IPS DF 19.7 (cell line): ENCODE measurements at regions not wholly inside any gene's neighbourhood (a gene's known extent, or its start where the extent isn't known, plus 50 kb on each side); places are given as distances from the start of the nearest gene placed in this dataset.

Source experiments
- DNase-seq: peaks from one replicate; pipeline ENCODE4 v3.0.0-alpha.2; 2013; ENCODE audit warnings: low read depth, low spot score

DNA sequence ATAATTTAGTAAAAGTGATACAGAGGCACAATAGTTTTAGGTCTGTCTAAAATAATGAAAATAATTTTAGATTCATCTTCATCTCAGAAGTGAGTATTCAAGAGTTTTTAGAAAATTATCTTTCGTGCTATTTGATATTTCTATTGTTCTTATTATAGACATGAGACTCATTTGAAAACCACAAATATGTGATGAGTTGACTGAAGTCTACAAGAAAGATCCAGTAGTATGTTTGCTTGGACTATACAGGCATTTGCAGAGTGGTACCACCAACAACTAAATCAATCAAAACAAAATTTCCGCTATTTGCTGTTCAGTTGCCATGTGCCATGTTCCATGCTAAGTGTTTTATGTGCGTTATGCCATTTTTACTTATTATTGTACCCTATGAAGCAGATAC lies 1318.5 kb downstream of the STIM2 start:
- DNase-seq, result no peak

DNA sequence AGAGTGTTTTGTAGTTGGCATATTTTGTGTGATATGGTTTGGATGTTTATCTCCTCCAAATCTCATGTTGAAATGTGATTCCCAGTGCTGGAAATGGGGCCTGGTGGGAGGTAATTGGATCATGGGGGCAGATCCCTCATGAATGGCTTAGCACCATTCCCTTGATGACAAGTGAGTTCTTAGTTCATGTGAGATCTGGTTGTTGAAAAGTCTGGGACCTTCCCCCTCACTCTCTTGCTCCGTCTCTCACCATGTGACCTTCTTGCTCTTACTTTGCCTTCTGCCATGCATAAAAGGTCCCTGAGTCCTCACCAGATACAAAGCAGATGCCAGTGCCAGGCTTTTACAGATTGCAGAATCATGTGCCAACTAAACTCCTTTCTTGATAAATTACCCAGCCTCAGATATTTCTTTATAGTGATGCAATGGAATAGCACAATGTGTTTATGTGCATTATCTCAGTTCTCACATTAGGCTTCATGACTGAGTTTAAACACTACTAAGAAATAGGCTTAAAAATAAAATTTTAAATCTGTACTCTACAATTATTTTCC lies 1348.8 kb downstream of the STIM2 start:
- DNase-seq, result no peak

DNA sequence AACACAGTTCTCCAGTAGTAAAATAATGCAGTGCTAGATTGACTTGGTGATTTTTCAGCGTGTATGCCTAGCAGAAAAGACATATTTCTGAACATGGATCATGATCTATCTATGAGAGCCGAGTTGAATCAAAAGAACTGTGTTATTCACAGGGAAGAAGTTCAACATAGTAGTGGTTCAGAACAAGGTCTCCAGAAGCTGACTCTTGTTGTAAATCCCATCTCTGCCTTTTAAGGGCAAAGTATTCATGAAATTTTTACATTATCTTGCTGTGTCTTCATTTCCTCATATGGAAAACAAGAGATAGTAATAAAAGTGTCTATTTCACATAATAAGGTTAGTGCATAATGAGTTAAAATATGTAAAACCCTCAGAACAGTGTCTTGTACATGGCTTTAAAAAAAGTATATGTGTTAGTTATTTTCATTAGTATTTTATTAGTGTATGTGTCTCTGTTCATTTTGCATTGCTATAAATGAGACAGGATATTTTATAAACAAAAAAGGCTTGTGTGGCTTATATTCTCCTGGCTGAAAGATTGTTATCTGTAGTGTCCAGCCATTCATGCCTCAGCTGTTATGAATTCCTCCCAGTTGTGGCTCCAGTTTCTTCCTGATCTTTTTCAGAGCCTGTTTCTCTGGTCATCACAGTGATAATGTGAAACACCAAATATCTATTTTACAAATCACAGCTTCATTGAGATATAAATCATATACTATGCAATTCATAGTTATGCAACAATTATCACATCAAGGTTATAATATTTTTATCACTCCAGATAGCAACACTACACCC lies 1351.2 kb downstream of the STIM2 start:
- DNase-seq, result no peak

DNA sequence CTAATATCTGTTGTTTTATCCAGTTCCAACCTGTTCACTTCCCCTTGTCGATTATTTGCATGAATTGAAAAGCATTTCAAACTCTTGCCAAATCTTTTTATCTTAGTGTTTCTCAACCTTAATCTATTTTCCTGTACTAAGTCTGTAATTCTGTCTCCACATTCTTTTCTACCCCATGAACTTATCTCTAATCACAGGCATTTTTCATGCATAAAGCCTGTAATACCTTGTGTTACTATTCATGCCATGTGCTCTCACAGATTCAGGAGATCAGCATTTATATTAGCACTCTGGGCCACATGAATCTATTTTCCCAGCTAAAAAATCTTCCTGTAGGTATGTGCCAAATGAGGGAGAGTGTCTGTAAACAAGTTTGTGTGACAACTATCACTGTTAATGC lies 1360.9 kb downstream of the STIM2 start:
- no peak for DNase-seq

DNA sequence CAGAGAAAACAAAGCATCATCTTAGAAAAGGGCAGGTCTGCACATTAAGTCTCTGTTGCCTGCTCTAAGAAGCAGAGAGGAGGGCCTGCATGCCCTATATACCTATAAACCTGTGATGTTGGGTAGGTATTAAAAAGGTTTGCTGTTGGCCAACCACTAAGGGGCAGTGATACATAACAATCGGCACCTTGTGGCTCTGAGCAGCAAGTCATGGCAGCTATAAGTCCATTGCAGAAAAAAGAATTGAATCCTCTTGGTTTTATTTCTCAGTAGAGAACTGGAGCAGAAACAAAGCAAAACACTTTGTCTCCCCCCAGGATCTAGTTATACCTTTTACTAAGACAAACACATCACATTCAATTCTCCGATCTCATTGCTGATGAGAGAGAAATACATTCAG lies 1364.4 kb downstream of the STIM2 start:
- DNase-seq, result peak; percentile 35

DNA sequence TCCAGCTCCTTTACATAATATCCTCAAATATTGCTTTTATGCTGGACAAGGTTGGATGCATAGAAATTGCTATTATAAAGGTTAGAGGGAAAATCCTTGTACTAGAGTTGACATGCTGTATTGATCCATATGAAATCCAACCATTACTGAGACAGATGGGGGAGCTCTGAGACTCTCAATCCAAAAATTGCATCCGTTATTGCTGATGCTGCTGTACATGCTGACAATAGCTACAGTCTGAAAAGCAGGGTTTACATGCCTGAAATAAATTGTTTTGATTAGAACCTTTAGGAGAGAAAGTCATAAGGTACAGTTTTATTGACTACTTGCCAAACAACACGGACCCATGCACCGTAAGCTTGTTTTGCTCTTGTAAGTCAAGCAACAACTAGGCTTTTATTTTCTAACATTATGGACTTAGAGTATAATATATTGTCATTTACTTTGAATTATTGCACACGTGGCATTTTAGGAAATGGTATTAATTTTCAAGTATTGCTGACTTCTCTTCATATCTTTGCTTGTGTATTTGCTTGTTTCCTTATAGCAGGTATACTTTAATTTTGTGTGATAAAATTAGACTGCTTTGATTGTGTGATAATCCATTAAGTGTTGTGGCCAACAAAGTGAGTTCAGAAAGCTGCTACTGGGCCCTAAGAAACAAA lies 1365.2 kb downstream of the STIM2 start:
- DNase-seq, result no peak

DNA sequence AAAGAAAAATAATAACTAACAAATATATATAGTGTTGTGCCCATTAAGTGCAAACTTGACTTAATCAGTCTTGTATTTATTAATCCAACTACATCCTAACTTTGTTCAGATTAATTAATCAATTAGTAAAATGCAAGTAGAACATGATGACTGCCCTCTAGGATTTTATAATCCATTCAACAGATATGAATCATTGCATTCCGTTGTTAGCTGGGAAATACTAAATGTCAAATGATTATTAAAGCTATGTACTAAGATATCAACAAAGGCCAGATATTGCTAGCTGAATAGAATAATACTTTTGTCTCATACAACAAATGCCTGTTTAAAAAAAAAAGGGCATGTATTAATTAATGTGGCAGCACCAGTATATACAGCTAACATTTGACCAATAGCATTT lies 1366.3 kb downstream of the STIM2 start:
- no peak for DNase-seq

DNA sequence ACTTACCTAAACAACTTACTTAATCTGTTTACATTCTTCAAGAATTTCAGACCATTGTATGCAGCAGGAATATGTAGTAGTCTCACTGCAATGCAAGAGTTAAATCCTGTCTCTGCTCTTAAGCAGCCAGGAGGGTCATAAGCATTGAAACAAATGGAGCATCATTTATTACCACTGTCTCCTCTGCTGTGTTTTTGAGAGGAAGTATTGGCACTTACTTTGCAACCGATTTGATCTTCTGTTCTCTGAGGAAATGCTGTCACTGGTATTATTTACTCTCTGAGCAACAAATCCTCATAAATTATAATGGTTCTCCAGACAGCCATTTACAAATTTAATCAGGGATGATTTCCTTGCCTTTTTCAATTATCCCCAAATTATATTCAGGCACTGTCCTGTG lies 1367.1 kb downstream of the STIM2 start:
- no peak for DNase-seq

DNA sequence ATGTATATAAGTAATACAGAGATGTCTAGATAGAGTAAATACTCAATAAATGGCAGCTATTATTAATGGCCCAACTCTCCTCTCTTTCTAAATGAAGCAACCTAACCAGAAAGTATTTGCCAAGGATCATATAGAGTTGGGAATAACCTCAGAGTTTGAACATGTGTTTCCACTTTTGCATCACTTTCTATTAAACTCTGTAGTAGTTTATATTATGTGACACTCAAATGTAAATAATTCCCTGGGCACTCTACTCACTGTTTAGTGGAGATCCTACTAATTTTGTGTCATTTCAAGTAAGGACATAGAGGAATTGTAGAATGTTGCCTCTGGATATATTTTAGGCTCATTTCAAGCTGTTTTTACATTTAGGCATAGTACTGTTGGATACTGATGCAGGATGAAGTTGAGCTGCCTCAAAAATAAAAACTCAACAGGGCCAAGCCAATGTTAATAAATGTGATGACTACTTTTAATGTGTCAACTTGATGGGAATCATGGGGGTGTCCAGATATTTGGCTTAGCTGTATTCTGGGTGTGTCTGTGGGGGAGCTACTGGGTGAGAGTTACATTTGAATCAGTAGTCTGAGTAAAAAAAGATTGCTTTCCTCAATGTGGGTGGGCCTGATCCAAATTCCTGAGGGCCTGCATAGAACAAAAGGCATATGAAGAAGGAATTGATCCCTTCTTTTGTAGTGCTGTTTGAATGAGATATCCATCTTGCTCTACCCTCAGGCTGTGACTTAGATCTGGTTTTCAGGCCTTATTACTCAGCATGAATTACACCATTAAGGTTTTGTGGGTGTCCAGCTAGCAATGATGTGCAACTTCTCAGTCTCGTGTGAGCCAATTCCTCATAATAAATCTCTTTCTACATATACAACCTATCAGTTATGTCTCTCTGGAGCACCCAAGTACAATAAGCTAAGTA lies 1368.2 kb downstream of the STIM2 start:
- no peak for DNase-seq

DNA sequence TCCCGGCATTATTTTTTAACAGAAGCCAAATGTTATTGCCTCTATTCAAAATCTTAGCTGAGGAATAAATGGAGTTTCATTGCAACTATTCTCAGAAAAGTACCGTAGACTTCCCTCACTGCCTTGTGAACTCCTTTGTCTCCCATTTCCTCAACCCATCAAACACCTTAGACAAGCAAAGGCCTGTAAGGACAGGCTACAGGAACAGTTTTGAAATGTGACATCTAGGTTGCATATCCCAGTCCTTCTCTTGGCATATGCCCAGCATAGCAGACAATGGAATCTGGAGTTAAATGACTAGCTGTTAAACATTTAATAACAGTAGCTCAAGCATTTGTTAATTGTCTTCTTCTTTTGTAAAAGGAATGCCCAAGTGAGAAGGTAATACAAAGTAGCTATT lies 1371.7 kb downstream of the STIM2 start:
- no peak for DNase-seq

DNA sequence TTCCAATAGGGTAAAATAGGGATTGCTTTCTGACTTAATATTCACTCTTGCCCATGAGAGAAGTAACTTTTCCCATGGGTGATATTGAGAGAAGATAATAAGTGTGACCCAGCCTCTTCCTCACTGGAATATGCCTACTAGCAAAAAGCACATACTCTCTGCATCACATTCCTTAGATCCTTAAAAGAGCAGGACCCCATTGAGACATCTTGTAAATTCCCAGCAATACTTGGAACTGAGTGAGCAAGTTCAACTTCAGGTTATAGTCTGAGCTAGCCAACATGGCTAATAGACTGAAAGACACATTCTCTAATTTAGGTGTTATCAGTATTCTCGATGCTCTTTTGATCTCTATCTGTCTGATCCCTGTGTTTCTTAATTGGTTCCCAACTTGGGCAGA lies 1372.3 kb downstream of the STIM2 start:
- DNase-seq, result no peak

DNA sequence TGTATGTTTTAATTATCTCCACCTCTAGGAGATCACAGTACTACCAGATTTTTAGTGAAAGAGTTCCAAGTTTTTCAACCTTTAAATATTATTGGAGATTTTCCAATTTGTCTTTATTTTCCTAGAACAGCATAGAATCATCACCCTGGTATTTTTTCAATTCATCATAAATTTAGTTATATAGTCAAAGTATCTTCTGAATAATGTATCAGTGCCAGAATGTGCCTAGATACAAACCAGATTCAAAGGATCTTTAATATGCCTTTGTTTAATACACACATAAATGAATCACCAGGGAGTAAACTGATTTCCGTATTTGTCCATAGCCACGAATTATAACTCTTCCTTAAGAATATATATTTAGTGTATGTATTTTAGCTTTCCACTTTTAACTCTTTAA lies 1373.1 kb downstream of the STIM2 start:
- DNase-seq, result no peak

DNA sequence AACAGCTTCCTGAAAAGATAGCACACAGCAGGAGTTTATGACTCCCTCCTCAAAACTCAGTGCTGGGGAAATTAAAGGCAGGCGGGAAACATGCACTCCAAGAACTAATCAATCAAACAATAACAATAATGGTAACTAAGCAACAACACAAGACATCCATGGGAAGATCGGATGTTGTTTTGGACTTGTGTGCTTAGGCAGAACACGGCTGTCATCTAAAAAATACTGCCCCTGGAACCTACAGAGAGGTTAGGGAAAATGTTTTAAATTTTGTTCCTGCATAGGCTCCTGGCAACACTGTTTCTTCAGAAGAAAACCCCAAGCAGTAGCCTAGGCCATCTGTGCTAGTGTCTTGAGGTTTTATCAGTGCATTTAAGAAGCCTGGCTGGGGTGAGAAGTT lies 1378.2 kb downstream of the STIM2 start:
- DNase-seq, result no peak

DNA sequence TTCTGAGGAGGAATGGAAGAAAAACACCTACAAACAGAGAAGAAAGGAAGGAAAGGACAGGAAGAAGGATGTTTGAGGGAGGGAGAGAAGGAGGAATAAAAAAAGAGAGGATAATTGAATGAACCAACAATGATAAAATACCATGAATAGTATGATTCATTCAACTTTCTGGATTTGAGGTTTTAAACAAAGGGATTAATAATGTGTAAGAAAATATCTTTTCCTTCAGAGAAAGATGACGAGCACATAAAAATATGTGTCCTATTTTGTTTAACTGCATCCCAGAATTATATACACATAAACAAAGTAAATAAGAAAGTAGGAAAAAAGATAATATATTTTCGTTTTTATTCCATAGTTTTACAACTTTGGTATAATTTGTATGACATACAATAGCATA lies 1380.4 kb downstream of the STIM2 start:
- DNase-seq, result no peak

DNA sequence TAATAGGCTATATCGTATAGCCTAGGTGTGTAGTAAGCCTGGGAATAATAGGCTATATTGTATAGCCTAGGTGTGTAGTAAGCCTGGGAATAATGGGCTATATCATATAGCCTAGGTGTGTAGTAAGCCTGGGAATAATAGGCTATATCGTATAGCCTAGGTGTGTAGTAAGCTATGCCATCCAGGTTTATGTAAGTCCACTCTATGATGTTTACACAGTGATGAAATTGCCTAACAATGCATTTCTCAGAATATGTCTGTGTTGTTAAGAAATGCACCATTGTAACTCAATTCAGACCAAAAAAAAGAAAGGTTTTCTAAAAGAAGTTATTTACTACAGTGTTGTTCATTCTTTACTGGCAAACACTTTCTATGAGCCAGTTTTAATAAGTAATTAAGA lies 1387.2 kb downstream of the STIM2 start:
- DNase-seq, result no peak

DNA sequence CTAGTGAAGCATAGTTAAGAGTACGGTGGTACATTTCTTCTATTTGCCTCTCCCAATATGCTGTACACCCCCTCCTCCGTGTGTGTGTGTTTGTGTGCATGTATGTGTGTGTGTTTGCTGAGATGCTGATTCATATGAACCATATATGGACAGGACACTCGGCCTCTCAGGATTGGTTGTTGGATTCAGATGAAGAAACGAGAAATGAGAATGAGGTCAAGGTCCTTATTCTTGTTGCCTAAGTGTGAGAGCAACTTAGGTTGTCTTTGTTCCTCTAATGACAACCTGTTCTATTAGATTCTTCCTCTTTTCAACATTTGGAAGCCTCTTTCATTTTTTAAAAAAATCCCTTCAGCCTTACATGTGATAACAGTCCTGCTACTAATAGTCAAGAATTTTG lies 1387.6 kb downstream of the STIM2 start:
- DNase-seq, result no peak

DNA sequence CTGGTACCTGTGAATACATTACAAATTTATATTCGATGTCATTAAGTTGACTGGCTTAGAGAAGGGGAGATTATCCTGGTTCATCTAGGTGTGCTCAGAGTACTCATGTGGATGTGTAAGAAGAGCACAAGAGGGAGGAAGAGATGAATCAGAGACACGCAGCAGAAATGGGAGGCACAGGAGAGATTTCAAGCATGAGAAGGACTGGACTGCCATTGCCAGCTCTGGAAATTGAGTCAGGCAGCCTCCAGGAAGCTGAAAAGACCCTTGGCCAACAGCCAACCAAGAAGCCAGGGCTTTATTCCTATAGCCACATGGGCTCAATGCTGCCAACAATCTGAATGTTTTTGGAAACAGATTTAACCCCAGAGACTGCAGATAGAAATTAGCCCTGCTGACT lies 1390.0 kb downstream of the STIM2 start:
- DNase-seq, result no peak

DNA sequence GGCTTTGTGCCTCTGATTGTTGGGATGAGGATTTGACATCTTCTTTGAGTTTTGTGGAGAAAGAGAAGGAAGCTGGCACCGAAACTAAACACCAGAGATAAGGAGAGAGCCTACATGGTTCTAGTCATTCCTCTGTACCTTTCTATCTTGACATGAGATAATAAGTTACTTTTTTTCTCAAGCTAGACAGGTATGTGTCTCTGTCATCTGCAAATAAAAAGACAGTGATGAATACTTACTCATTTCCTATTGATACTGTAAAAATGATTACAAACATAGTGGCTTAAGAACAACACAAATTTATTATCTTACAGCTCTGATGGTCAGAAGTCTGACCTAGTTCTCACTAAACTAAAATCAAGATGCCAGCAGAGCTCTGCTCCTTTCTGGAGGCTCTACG lies 1391.2 kb downstream of the STIM2 start:
- no peak for DNase-seq

DNA sequence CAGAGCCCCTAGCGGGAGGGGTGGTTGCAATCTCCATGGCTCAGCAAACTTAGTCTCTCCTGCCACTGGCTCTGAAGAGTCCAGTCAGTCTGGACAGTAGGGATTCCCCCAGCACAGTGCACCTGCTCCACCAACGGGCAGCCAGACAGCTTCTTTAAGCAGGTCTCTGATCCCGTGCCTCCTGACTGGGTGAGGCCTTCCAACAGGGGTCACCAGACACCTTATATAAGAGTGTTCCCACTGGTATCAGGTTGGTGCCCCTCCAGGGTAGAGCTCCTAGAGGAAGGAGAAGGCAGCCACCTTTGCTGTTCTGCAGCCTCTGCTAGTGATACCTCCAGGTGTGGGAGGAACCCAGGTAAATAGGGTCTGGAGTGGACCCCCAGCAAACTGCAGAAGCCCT lies 1393.4 kb downstream of the STIM2 start:
- no peak for DNase-seq

DNA sequence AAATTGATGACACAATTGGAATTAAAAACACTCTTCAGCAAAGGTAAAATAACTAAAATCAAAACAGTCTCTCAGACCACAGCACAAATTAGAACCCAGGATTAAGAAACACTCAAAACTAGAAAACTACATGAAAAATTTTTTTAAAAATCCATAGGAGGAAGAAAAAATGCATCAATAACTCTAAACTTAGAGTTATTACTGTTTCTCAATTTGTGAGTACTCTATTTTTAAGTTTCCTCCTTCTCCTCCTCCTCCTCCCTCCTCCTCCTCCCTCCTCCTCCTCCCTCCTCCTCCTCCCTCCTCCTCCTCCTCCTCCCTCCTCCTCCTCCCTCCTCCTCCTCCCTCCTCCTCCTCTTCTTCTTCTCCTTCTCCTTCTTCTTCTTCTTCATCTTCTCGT lies 1395.7 kb downstream of the STIM2 start:
- DNase-seq, result no peak

DNA sequence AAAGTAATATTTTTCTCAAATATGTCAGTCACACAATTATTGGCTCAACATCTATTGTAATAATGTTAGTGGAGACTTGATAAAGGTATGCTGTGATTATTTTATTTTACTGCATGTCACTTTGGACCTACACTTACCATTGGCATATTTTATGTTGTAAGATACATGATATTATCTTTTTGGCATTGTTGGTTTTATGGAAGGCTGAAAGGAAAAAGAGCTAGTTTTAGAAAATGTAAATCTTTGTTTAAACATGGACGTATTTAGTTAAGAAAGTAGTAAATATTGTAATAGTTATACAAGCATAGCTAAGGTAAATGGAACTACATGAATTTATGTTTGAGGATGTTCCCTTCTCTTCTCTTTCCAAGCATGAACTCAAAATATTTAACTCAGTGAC lies 1399.3 kb downstream of the STIM2 start:
- DNase-seq, result no peak

DNA sequence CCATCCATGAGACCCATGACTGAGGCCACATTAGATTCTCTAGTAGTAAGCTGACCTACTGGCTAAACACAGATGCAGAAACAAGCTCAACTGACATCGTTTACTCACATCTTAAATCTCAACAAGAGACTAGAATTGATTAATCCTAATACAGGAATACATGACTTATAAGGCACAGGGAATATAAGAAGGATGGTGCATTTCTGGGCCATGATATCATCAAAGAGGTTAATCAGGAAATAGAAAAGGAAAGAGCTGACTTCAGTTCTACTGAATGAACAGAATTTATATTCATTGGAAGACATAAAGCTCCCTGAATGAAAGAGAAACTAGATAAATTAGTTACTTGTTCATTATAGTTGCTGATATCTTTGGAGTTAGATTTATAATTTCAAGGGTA lies 1406.5 kb downstream of the STIM2 start:
- DNase-seq, result no peak
